ENCODE measurements at regions not wholly inside any gene's neighbourhood (a gene's known extent, or its start where the extent isn't known, plus 50 kb on each side); places are given as distances from the start of the nearest gene placed in this dataset.

DNA sequence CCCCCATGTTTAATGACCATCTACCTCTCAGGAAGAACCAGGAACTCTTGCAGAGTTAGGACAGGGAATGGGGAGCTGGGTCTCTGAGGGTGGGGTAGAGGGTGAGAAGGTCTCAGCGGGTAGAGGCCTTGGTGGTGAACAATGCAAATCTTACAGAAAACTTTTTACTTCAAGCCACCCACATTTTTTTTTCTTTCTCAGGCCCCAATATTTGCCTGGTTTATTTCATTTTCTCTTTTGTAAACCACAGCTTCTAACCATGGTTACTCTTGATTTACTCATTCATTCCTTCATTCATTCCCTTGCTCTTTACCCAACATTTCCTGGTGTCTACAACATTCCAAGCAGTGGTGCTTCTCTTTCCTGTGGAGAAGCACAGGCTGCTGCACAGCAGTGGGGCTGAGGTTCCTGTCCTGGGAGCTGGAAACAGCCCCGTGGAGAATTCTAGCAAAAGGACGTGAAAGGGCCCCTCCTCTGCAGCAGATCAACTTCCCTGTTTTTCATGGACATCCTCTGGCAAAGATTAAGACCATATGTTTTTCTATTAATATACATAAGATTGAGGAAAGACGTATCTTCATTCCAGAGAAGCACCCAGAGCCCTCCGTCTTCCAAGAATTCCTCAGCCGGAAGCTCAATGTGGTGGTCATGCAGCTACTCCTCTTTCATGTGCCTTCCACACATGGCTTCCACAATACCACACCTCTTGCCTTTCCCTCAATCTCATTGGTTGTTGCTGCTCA lies 224.4 kb upstream of the SESN3 start:
- no peaks in the 10 kb centered on the region for H3K27me3 ChIP-seq
- no peaks in the 10 kb centered on the region for H3K36me3 ChIP-seq
- H3K27ac ChIP-seq: no peak overlapping the region
- TF ChIP-seq, protein P1, sequence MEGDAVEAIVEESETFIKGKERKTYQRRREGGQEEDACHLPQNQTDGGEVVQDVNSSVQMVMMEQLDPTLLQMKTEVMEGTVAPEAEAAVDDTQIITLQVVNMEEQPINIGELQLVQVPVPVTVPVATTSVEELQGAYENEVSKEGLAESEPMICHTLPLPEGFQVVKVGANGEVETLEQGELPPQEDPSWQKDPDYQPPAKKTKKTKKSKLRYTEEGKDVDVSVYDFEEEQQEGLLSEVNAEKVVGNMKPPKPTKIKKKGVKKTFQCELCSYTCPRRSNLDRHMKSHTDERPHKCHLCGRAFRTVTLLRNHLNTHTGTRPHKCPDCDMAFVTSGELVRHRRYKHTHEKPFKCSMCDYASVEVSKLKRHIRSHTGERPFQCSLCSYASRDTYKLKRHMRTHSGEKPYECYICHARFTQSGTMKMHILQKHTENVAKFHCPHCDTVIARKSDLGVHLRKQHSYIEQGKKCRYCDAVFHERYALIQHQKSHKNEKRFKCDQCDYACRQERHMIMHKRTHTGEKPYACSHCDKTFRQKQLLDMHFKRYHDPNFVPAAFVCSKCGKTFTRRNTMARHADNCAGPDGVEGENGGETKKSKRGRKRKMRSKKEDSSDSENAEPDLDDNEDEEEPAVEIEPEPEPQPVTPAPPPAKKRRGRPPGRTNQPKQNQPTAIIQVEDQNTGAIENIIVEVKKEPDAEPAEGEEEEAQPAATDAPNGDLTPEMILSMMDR (IDR thresholded peaks at IDR 0.05): no peak
- H3K4me1 ChIP-seq (ENCODE audit: control insufficient read depth in 1 of 2, insufficient read depth in 1 of 2, low read depth in 1 of 2, low read length in 1 of 2): peaks cover 17 to 24% of the 10 kb centered on the region in 2 experiments
- no peaks in the 10 kb centered on the region for H3K9me3 ChIP-seq
- no peak overlapping the region for H3K4me3 ChIP-seq (ENCODE audit: low read depth in 1 of 2, low read length in 1 of 2)

DNA sequence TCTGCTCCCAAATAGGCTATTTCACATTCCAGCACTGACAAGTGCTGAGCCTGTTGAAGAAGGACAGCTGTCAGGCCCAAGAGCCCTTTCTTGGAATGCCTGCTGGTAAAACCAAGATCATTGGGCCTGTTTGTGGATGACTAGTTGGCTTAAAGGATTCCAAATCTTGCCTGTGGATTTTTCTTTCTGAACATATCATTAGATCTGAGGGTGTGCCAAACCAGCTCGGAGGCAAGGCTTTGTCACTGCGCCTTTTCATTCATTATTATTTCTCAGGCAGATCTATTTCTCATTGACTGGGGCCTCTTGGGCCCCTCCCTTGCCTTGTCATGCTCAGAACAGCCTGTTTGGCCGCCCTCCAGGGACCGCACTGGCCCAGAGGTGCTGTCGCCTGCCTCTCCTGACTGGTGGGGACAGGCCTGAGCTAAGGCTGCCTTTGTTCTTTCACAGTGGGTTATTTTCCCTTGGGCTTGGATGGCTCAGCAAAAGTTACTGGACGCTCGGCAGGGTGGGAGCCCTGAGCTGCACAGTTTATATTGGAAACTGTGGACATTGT lies 222.7 kb upstream of the SESN3 start:
- TF ChIP-seq, protein P1 (IDR thresholded peaks at IDR 0.05): no peak
- H3K4me3 ChIP-seq (ENCODE audit: low read depth in 1 of 2, low read length in 1 of 2): no peak overlapping the region
- no peaks in the 10 kb centered on the region for H3K27me3 ChIP-seq
- H3K9me3 ChIP-seq: no peaks in the 10 kb centered on the region
- no peaks in the 10 kb centered on the region for H3K36me3 ChIP-seq
- no peak overlapping the region for H3K27ac ChIP-seq
- H3K4me1 ChIP-seq (ENCODE audit: control insufficient read depth in 1 of 2, insufficient read depth in 1 of 2, low read depth in 1 of 2, low read length in 1 of 2): peaks cover 17 to 24% of the 10 kb centered on the region in 2 experiments

DNA sequence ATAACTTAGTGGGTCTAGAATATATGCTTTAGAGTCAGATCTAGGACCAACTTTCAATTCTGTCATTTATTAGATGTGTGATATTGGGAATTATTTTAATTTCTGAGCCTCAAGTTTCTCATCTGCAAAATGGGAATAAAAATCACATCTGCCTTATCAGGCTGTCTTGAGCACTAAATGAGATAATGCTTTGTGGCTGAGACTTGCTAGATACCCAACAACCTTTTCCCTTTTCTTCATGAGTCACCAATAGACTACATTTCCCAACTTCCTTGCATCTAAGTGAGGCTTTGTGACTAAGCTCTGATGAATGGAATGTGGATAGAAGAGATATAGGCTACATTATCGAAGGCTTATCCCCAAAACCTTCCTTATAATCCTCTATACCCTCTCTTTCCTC lies 220.7 kb upstream of the SESN3 start:
- no peaks in the 10 kb centered on the region for H3K27me3 ChIP-seq
- H3K9me3 ChIP-seq: no peaks in the 10 kb centered on the region
- peak overlapping the region; percentile 26 for H3K27ac ChIP-seq
- TF ChIP-seq, protein P1 (IDR thresholded peaks at IDR 0.05): no peak
- H3K4me3 ChIP-seq (ENCODE audit: low read depth in 1 of 2, low read length in 1 of 2): no peak overlapping the region
- peaks cover 19 to 27% of the 10 kb centered on the region in 2 experiments for H3K4me1 ChIP-seq (ENCODE audit: control insufficient read depth in 1 of 2, insufficient read depth in 1 of 2, low read depth in 1 of 2, low read length in 1 of 2)
- no peaks in the 10 kb centered on the region for H3K36me3 ChIP-seq

DNA sequence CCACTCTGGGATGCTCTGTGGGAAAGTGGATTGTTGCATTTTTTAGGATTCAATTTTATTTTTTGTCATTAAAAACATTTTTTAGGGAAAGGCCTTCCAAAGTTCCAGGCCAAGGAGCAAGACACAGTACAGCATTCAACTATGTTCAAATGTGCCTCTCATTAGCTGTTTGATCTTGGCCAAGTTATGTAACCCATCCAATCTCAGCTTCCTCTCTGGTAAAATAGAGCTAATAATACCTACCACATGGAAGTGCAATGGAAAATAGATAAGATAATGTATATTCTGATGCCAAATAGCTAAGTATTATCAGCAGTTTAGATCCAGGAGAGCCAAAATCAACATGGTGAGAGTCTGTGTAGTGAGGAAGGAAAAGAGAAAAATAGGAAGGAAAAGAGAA lies 220.3 kb upstream of the SESN3 start:
- Histone ChIP-seq H3K4me3 (ENCODE audit: low read depth in 1 of 2, low read length in 1 of 2) (no peak overlapping the region), H3K36me3 (no peaks in the 10 kb centered on the region), H3K27ac (peak overlapping the region; percentile 26), H3K27me3 (no peaks in the 10 kb centered on the region), H3K4me1 (ENCODE audit: control insufficient read depth in 1 of 2, insufficient read depth in 1 of 2, low read depth in 1 of 2, low read length in 1 of 2) (peaks cover 20 to 27% of the 10 kb centered on the region in 2 experiments), H3K9me3 (no peaks in the 10 kb centered on the region)
- TF ChIP-seq, protein P1 (IDR thresholded peaks at IDR 0.05): no peak

DNA sequence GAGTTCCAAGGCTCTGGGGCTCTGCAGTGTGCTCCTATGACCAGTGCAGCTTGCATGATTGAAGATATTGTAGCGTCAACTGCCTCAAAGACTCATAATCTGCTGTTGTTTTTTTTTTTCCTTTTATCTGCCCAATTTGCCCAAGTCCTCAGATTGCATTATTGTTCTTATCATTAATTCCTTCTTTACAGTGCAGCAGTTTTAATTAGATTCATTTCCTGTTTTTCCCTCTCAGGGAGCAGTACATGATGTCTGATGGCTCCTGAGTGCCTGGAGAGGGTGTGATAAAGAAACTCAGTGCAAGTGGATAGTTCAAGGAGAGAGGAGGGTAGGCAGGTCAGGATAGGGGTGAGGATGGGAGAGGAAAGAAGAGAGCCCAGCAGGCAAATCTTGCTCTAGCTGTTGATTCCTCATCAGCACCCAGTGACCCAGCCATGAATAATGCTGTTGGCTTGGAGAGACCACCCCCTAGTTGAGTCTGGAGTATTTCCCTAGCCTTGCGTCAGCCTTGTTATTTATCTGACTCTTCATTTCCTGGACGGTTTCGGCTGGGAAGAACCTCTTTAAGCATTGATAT lies 219.6 kb upstream of the SESN3 start:
- H3K36me3 ChIP-seq: no peaks in the 10 kb centered on the region
- H3K27ac ChIP-seq: no peak overlapping the region
- no peak overlapping the region for H3K4me3 ChIP-seq (ENCODE audit: low read depth in 1 of 2, low read length in 1 of 2)
- H3K4me1 ChIP-seq (ENCODE audit: control insufficient read depth in 1 of 2, insufficient read depth in 1 of 2, low read depth in 1 of 2, low read length in 1 of 2): peaks cover 21 to 29% of the 10 kb centered on the region in 2 experiments
- no peaks in the 10 kb centered on the region for H3K27me3 ChIP-seq
- TF ChIP-seq, protein P1 (IDR thresholded peaks at IDR 0.05): no peak
- H3K9me3 ChIP-seq: no peaks in the 10 kb centered on the region
